Upper lobe of left lung (tissue), 4 donors: ENCODE measurements at regions not wholly inside any gene's neighbourhood (a gene's known extent, or its start where the extent isn't known, plus 50 kb on each side); places are given as distances from the start of the nearest gene placed in this dataset.

Experiments
- POLR2A ChIP-seq, 4 donors: fragments of 450-650 bp; IDR thresholded peaks; one replicate each; pipeline ENCODE4 v1.5.1; 2016 to 2017; ENCODE audit warnings: antibody characterized with exemption in 4 of 4, mild to moderate bottlenecking in 2 of 4
- TF ChIP-seq, protein P1 (sequence below), 6 experiments: fragments of 450-650 bp in 4 of 6; fragments of 200-600 bp in 2 of 6; sonication (generic) in 2 of 6; IDR thresholded peaks; one replicate each; pipeline ENCODE4 v1.5.1; 2016 to 2019; ENCODE audit warnings: antibody characterized with exemption in 6 of 6

GRCh38 chr15:29917600-29918597 is 95.6 kb upstream of the TJP1 start:
- no peak for TF ChIP-seq POLR2A (IDR thresholded peaks at IDR 0.05)
- TF ChIP-seq, protein P1, sequence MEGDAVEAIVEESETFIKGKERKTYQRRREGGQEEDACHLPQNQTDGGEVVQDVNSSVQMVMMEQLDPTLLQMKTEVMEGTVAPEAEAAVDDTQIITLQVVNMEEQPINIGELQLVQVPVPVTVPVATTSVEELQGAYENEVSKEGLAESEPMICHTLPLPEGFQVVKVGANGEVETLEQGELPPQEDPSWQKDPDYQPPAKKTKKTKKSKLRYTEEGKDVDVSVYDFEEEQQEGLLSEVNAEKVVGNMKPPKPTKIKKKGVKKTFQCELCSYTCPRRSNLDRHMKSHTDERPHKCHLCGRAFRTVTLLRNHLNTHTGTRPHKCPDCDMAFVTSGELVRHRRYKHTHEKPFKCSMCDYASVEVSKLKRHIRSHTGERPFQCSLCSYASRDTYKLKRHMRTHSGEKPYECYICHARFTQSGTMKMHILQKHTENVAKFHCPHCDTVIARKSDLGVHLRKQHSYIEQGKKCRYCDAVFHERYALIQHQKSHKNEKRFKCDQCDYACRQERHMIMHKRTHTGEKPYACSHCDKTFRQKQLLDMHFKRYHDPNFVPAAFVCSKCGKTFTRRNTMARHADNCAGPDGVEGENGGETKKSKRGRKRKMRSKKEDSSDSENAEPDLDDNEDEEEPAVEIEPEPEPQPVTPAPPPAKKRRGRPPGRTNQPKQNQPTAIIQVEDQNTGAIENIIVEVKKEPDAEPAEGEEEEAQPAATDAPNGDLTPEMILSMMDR (IDR thresholded peaks at IDR 0.05), result no peak
